Hepatocyte (in vitro differentiated cells): ENCODE measurements at regions not wholly inside any gene's neighbourhood (a gene's known extent, or its start where the extent isn't known, plus 50 kb on each side); places are given as distances from the start of the nearest gene placed in this dataset.

Experiments
- DNase-seq: peaks from one replicate; pipeline ENCODE4 v3.0.0-alpha.2; 2016; ENCODE audit warnings: low spot score
- H2AFZ ChIP-seq: fragments of 200-600 bp; sonication (generic); 2 replicates; pipeline ENCODE4 v1.6.0; 2016; ENCODE audit warnings: antibody characterized with exemption, mild to moderate bottlenecking
- H3K27ac ChIP-seq: fragments of 200-600 bp; sonication (generic); 2 replicates; pipeline ENCODE4 v1.5.1; 2016; ENCODE audit warnings: mild to moderate bottlenecking
- H3K27me3 ChIP-seq: fragments of 200-600 bp; sonication (generic); 2 replicates; pipeline ENCODE4 v1.6.1; 2016
- H3K36me3 ChIP-seq: fragments of 200-600 bp; sonication (generic); replicated peaks from 2 replicates; pipeline ENCODE4 v1.5.1; 2016; ENCODE audit warnings: low read depth; ENCODE audit not compliant: insufficient read depth
- H3K4me1 ChIP-seq: fragments of 200-600 bp; sonication (generic); 2 replicates; pipeline ENCODE4 v1.5.1; 2016; ENCODE audit warnings: mild to moderate bottlenecking, moderate library complexity; ENCODE audit not compliant: insufficient read depth
- H3K4me2 ChIP-seq: fragments of 200-600 bp; sonication (generic); 2 replicates; pipeline ENCODE4 v1.6.0; 2016
- H3K4me3 ChIP-seq: fragments of 200-600 bp; sonication (generic); 2 replicates; pipeline ENCODE4 v1.5.1; 2016; ENCODE audit warnings: mild to moderate bottlenecking
- H3K79me2 ChIP-seq: fragments of 200-600 bp; sonication (generic); 2 replicates; pipeline ENCODE4 v1.6.0; 2017; ENCODE audit warnings: mild to moderate bottlenecking
- H3K9me2 ChIP-seq: fragments of 200-600 bp; sonication (generic); replicated peaks from 2 replicates; pipeline ENCODE4 v1.6.0; 2017; ENCODE audit warnings: mild to moderate bottlenecking; ENCODE audit not compliant: insufficient read depth
- H3K9me3 ChIP-seq: fragments of 200-600 bp; sonication (generic); 2 replicates; pipeline ENCODE4 v1.5.1; 2016; ENCODE audit warnings: low read depth, mild to moderate bottlenecking
- H4K20me1 ChIP-seq: fragments of 200-600 bp; sonication (generic); 2 replicates; pipeline ENCODE4 v1.6.0; 2016; ENCODE audit warnings: mild to moderate bottlenecking; ENCODE audit not compliant: insufficient read depth, poor library complexity, severe bottlenecking
- CTCF ChIP-seq: fragments of 200-600 bp; sonication (generic); IDR thresholded peaks from 2 replicates; pipeline ENCODE4 v1.5.1; 2016; ENCODE audit warnings: antibody characterized with exemption, mild to moderate bottlenecking; ENCODE audit not compliant: poor library complexity
- EZH2 ChIP-seq: fragments of 200-600 bp; sonication (generic); IDR thresholded peaks from 2 replicates; pipeline ENCODE4 v1.6.1; 2016; ENCODE audit warnings: antibody characterized with exemption, mild to moderate bottlenecking, borderline replicate concordance
- EZH2phosphoT487 ChIP-seq: fragments of 200-600 bp; sonication (generic); IDR thresholded peaks from one replicate; pipeline ENCODE4 v1.6.1; 2018; ENCODE audit warnings: antibody characterized with exemption, mild to moderate bottlenecking, low read depth, moderate library complexity; ENCODE audit not compliant: unreplicated experiment, severe bottlenecking
- WGBS: methylation state at CpG from one replicate; pipeline ENCODE4 v1.1.6; 2016; ENCODE audit warnings: low lambda C conversion rate; ENCODE audit errors: missing lambda C conversion rate; 5-methylcytosine and 5-hydroxymethylcytosine counted together

DNA sequence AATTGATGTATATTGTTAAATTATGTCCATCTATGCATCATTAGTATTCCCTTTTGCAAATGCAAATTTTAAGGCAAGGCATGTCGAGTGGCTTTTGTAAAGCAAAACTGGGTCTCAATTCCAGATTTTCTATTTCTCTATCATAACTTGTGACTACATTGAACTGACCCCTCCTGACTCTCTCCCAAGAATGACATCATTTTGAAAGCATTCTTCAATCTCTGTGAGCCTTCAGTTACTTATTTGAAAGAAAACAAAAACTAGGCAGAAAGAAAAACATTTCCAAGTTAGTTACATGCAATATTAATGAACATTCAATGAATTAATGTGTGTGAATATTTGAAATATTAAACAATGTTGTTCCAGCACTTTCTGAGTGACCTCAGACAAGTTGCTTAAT lies 314.3 kb upstream of the CLNK start:
- H3K4me2 ChIP-seq: no peak overlapping the region
- no peak for TF ChIP-seq EZH2
- no peak for TF ChIP-seq CTCF
- TF ChIP-seq EZH2phosphoT487: no peak

DNA sequence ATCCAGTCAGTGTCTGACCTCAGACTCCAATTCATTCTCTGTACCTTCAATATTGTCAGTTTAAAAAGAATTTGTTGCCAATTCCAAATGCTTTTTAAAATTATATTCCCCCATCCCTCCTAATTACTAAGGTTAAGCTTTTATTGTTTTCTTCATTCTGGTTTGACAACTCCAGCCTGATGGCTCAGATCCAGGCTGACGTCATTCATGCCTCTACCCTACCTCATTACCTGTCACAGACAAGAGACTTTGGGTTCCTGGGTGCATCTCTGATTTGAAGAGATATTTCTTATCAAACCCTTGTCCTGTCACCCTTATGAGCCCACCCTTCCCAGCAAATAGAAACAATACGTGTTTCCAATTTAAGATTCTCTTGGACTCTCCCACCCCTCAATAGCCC lies 300.2 kb upstream of the CLNK start:
- TF ChIP-seq EZH2 (no peak), CTCF (no peak), EZH2phosphoT487 (no peak)
- Histone ChIP-seq H3K36me3 (no peaks in the 10 kb centered on the region), H2AFZ (no peak overlapping the region), H3K4me3 (no peak overlapping the region), H3K9me3 (no peaks in the 10 kb centered on the region), H4K20me1 (no peaks in the 10 kb centered on the region), H3K4me2 (no peak overlapping the region), H3K27ac (no peak overlapping the region), H3K27me3 (no peaks in the 10 kb centered on the region), H3K4me1 (peaks cover 9% of the 10 kb centered on the region), H3K9me2 (no peaks in the 10 kb centered on the region), H3K79me2 (no peaks in the 10 kb centered on the region)
- no peak for DNase-seq
- WGBS: 90% methylated on average over 2 of the region's 2 CpGs

More for the DNA sequence above, 314.3 kb upstream of the CLNK start:
- Histone ChIP-seq H4K20me1 (no peaks in the 10 kb centered on the region), H3K79me2 (no peaks in the 10 kb centered on the region), H2AFZ (no peak overlapping the region), H3K27me3 (no peaks in the 10 kb centered on the region), H3K9me2 (no peaks in the 10 kb centered on the region), H3K27ac (no peak overlapping the region), H3K9me3 (no peaks in the 10 kb centered on the region), H3K4me1 (peaks cover 6% of the 10 kb centered on the region), H3K36me3 (no peaks in the 10 kb centered on the region), H3K4me3 (no peak overlapping the region)
- DNase-seq: no peak
- 71% methylated on average over 1 of the region's 1 CpG for WGBS

DNA sequence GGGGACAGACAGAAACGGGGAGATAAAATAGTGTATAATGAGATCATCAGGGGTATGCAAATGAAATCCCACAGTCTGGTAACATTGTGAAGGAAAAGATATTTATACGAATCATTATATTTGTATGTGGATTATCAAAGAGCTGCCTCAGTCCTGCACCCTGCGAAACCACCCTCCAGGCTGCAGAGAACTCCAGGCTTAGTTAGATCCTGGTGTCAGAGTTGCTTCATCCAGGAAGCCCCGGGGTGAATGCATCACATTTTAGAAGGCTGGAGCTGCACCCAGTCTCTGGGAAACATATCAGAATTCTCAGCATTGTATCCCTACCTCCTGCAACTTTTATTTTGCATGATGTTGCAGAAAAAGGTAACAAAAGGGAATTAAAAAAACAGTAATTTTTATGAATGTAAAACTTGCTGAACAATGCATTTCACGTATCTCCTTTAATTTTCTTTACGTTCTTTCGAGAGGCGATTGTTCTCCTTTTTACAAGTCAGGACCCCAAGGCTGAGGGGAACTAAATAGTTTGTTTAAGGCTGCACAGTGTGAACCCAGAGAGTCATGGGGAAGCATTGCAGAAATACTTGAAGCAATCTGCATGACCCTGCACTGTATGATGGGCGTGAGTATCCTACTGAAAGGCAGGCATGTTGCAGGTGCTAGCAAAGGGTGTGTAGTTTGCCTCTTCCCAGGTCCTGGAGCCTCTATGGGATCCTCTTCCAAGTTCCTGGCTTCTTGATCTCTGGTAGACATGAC lies 299.5 kb upstream of the CLNK start:
- no peaks in the 10 kb centered on the region for H3K9me3 ChIP-seq
- H4K20me1 ChIP-seq: no peaks in the 10 kb centered on the region
- H2AFZ ChIP-seq: no peak overlapping the region
- no peaks in the 10 kb centered on the region for H3K79me2 ChIP-seq
- no peak for DNase-seq
- H3K4me3 ChIP-seq: no peak overlapping the region
- no peak for TF ChIP-seq EZH2phosphoT487
- TF ChIP-seq EZH2: no peak
- TF ChIP-seq CTCF: no peak
- peaks cover 9% of the 10 kb centered on the region for H3K4me1 ChIP-seq
- H3K27me3 ChIP-seq: no peaks in the 10 kb centered on the region
- WGBS: 81% methylated on average over 9 of the region's 9 CpGs
- H3K27ac ChIP-seq: no peak overlapping the region
- no peaks in the 10 kb centered on the region for H3K9me2 ChIP-seq
- H3K4me2 ChIP-seq: no peak overlapping the region
- no peaks in the 10 kb centered on the region for H3K36me3 ChIP-seq

DNA sequence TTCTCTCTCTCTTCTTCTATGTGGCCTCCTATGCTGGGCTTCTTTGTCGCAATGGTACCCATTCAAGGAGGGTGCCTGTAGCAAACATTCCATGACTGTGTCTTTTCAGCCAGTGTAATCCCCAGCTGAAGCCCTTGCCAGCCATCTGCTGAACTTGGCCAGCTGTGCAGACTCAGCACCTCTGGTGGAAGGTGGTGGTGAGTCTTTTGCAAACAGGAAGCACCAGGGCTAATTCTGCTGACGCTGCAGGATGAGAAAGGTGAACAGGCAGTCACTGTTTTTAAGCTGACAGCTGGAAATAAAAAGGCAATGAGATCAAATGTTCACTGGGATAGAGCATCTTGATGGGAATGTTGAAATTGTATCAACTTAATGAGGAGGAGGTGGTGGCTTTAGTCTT lies 298.7 kb upstream of the CLNK start:
- Histone ChIP-seq H3K27me3 (no peaks in the 10 kb centered on the region), H3K9me3 (no peaks in the 10 kb centered on the region), H2AFZ (no peak overlapping the region), H3K9me2 (no peaks in the 10 kb centered on the region), H3K79me2 (no peaks in the 10 kb centered on the region), H4K20me1 (no peaks in the 10 kb centered on the region), H3K4me1 (peaks cover 9% of the 10 kb centered on the region), H3K4me2 (no peak overlapping the region), H3K36me3 (no peaks in the 10 kb centered on the region), H3K4me3 (no peak overlapping the region), H3K27ac (no peak overlapping the region)
- 45% methylated on average over 2 of the region's 2 CpGs for WGBS
- DNase-seq: peak; percentile 29
- TF ChIP-seq EZH2phosphoT487 (no peak), EZH2 (no peak), CTCF (no peak)
